ENCODE measurements at regions not wholly inside any gene's neighbourhood (a gene's known extent, or its start where the extent isn't known, plus 50 kb on each side); places are given as distances from the start of the nearest gene placed in this dataset.

GRCh38 chr6:40897390-40898003, 141.5 kb downstream of the UNC5CL start (continued):
- TF ChIP-seq KLF13 (tag; IDR thresholded peaks at IDR 0.05; ENCODE audit: borderline replicate concordance, low read depth) (no peak), SNAPC5 (CRISPR knock-in tag; IDR thresholded peaks at IDR 0.05) (no peak), ASH1L (IDR thresholded peaks at IDR 0.05; ENCODE audit: borderline replicate concordance, low read depth, partially characterized antibody) (no peak), ZBTB8A (IDR thresholded peaks at IDR 0.05; ENCODE audit: partially characterized antibody) (no peak)

GRCh38 chr6:40896696-40897095, 142.3 kb downstream of the UNC5CL start:
- BruUV-seq (replicated peaks), result no TSS peak
- no peaks in the 10 kb centered on the region for H3K36me3 ChIP-seq (ENCODE audit: control insufficient read depth, insufficient read depth, low read length)
- H3K4me2 ChIP-seq (ENCODE audit: insufficient read depth, low read length), result no peak overlapping the region
- intact Hi-C loops (cut with micrococcal nuclease), result no loop called here
- ATAC-seq (no peak), FAIRE-seq (no peak), DNase-seq (ENCODE audit: extremely low read depth in 1 of 4, low spot score in 3 of 4) (no peak)
- H3K79me2 ChIP-seq (ENCODE audit: control insufficient read depth, insufficient read depth, low read length), result no peaks in the 10 kb centered on the region
- POLR2A ChIA-PET, result interaction anchor here (0.6 kb wide), 2 partner anchors 132 to 153 kb away, joined by 3 to 6 read pairs; no protein-coding TSS in a partner anchor
- H3K9me1 ChIP-seq (ENCODE audit: control insufficient read depth, insufficient read depth, low read length), result no peaks in the 10 kb centered on the region
- no peak overlapping the region for H3K4me3 ChIP-seq
- TF ChIP-seq ZNF184 (CRISPR knock-in tag; IDR thresholded peaks at IDR 0.05), result no peak
- 0% methylated on average over 3 of the region's 3 CpGs for WGBS (ENCODE audit: insufficient coverage, low coverage, missing lambda C conversion rate)
- H3K27me3 ChIP-seq (ENCODE audit: control insufficient read depth in 2 of 2, insufficient read depth in 2 of 2, low read length in 2 of 2), result peaks cover 24 to 45% of the 10 kb centered on the region in 2 experiments
- no peak overlapping the region for H3K27ac ChIP-seq (ENCODE audit: extremely low read depth, low read depth, low read length)
- H3K9me3 ChIP-seq (replicated peaks; ENCODE audit: control insufficient read depth, insufficient read depth, low read depth, low read length), result no peaks in the 10 kb centered on the region
- peaks cover 6% of the 10 kb centered on the region for H4K20me1 ChIP-seq (replicated peaks; ENCODE audit: control insufficient read depth, insufficient read depth, low read length)
- CTCF ChIA-PET (ENCODE audit: low intra/inter-chr PET ratio), result no interaction called here
- H3K4me1 ChIP-seq (replicated peaks in 1 of 2; ENCODE audit: control insufficient read depth in 2 of 2, insufficient read depth in 2 of 2, low read length in 2 of 2), result no peaks in the 10 kb centered on the region
- in situ Hi-C loops (cut with MboI), result no loop called here
- H2AFZ ChIP-seq (ENCODE audit: low read depth, low read length), result no peak overlapping the region
- H3K9ac ChIP-seq (ENCODE audit: insufficient read depth in 1 of 2, low read depth in 2 of 2, low read length in 2 of 2), result no peak overlapping the region
